ENCODE measurements at regions not wholly inside any gene's neighbourhood (a gene's known extent, or its start where the extent isn't known, plus 50 kb on each side); places are given as distances from the start of the nearest gene placed in this dataset.

DNA sequence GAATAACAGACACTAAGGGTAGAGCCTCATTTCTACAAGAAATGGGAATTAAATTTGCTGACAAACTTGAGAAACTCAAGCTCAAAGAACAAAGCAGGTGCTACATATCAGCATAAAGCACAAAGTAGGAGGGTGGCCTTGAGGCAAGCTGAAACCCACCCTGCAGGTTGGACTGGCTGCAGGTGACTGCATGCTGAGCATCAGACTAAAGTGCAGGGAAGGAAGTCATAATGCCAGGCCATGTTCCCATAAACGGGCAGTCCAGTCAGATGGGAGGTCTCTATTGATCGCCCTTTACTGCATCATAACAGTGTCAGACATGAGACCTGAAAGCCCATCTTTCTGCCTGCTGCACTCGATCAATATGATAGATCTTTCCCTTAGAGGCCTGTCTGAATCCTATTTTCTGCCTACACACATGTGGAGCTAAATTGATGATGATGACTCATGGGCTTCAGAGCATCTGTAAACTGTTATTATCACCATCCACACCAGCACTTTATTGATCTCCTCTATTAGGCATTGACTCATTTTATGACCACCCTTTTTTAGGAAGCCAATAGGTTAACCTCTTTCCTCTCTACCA, 224.5 kb upstream of the DDI1 start:
- TF ChIP-seq, protein P1, sequence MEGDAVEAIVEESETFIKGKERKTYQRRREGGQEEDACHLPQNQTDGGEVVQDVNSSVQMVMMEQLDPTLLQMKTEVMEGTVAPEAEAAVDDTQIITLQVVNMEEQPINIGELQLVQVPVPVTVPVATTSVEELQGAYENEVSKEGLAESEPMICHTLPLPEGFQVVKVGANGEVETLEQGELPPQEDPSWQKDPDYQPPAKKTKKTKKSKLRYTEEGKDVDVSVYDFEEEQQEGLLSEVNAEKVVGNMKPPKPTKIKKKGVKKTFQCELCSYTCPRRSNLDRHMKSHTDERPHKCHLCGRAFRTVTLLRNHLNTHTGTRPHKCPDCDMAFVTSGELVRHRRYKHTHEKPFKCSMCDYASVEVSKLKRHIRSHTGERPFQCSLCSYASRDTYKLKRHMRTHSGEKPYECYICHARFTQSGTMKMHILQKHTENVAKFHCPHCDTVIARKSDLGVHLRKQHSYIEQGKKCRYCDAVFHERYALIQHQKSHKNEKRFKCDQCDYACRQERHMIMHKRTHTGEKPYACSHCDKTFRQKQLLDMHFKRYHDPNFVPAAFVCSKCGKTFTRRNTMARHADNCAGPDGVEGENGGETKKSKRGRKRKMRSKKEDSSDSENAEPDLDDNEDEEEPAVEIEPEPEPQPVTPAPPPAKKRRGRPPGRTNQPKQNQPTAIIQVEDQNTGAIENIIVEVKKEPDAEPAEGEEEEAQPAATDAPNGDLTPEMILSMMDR (IDR thresholded peaks at IDR 0.05; ENCODE audit: poor library complexity, severe bottlenecking) = no peak
- TF ChIP-seq EZH2 (IDR thresholded peaks at IDR 0.05; ENCODE audit: borderline replicate concordance, insufficient read depth, low read length, poor library complexity, severe bottlenecking) (no peak), REST (IDR thresholded peaks at IDR 0.05; ENCODE audit: borderline replicate concordance) (no peak), POLR2AphosphoS5 (IDR thresholded peaks at IDR 0.05) (peak; percentile 56), SMC3 (conservative IDR thresholded peaks at IDR 0.05; ENCODE audit: poor library complexity) (no peak), TAF1 (IDR thresholded peaks at IDR 0.05; ENCODE audit: low read depth) (no peak)
